Progenitor cell of endocrine pancreas (in vitro differentiated cells): ENCODE measurements at regions not wholly inside any gene's neighbourhood (a gene's known extent, or its start where the extent isn't known, plus 50 kb on each side); places are given as distances from the start of the nearest gene placed in this dataset.

Experiments
- DNase-seq: peaks from one replicate; pipeline ENCODE4 v3.0.0; 2021; ENCODE audit warnings: low spot score; ENCODE audit not compliant: unreplicated experiment
- H3K27ac Mint-ChIP-seq: 2 replicates; pipeline ENCODE4 v1.8.0; 2021; ENCODE audit warnings: mild to moderate bottlenecking, moderate library complexity, mixed read lengths
- H3K27me3 Mint-ChIP-seq: 2 replicates; pipeline ENCODE4 v1.8.0; 2021; ENCODE audit warnings: mixed read lengths
- H3K36me3 Mint-ChIP-seq: 2 replicates; pipeline ENCODE4 v1.8.0; 2022; ENCODE audit warnings: mixed read lengths; ENCODE audit not compliant: insufficient read depth
- H3K4me1 Mint-ChIP-seq: 2 replicates; pipeline ENCODE4 v1.8.0; 2021; ENCODE audit warnings: low read depth, mixed read lengths
- H3K4me3 Mint-ChIP-seq: 2 replicates; pipeline ENCODE4 v1.8.0; 2021; ENCODE audit warnings: low read depth, mild to moderate bottlenecking, moderate library complexity, mixed read lengths
- H3K9me3 Mint-ChIP-seq: 2 replicates; pipeline ENCODE4 v1.8.0; 2021; ENCODE audit warnings: low read depth, mixed read lengths
- TF ChIP-seq, protein P1 (sequence below): fragments of 200-600 bp; sonication (generic); IDR thresholded peaks from one replicate; pipeline ENCODE4 v1.5.0; 2021; ENCODE audit warnings: antibody characterized with exemption, mild to moderate bottlenecking; ENCODE audit not compliant: unreplicated experiment

DNA sequence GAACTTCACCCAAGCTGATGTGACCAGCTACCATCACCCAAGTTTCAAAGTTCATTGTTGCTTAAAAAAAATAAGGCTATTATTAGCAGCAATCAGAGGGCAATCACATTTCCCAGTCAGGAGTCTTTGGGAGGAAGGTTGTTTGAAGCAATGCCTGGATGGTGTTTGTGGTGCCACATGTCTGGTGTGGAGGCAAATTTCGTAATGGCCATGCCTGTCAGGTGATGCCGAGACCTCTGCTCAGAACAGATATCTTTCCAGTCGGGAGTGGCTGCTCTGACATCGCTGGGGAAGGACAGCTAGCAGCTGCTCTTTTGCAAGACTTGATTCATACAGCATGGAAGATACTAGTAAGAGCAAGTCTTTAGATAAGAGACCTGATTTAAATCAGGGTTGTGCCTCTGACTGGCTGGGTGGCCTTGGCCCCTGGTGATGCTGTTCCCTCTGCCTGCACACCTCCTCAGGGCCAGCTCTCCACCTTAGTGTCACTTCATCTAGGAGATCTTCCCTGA is 187.8 kb upstream of the JUN start:
- DNase-seq: no peak
- peaks cover 2% of the 10 kb centered on the region for H3K4me1 Mint-ChIP-seq
- TF ChIP-seq, protein P1, sequence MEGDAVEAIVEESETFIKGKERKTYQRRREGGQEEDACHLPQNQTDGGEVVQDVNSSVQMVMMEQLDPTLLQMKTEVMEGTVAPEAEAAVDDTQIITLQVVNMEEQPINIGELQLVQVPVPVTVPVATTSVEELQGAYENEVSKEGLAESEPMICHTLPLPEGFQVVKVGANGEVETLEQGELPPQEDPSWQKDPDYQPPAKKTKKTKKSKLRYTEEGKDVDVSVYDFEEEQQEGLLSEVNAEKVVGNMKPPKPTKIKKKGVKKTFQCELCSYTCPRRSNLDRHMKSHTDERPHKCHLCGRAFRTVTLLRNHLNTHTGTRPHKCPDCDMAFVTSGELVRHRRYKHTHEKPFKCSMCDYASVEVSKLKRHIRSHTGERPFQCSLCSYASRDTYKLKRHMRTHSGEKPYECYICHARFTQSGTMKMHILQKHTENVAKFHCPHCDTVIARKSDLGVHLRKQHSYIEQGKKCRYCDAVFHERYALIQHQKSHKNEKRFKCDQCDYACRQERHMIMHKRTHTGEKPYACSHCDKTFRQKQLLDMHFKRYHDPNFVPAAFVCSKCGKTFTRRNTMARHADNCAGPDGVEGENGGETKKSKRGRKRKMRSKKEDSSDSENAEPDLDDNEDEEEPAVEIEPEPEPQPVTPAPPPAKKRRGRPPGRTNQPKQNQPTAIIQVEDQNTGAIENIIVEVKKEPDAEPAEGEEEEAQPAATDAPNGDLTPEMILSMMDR: no peak
- no peak overlapping the region for H3K27ac Mint-ChIP-seq
- peaks cover 10% of the 10 kb centered on the region for H3K27me3 Mint-ChIP-seq
- no peaks in the 10 kb centered on the region for H3K36me3 Mint-ChIP-seq
- no peak overlapping the region for H3K4me3 Mint-ChIP-seq
- H3K9me3 Mint-ChIP-seq: no peaks in the 10 kb centered on the region

DNA sequence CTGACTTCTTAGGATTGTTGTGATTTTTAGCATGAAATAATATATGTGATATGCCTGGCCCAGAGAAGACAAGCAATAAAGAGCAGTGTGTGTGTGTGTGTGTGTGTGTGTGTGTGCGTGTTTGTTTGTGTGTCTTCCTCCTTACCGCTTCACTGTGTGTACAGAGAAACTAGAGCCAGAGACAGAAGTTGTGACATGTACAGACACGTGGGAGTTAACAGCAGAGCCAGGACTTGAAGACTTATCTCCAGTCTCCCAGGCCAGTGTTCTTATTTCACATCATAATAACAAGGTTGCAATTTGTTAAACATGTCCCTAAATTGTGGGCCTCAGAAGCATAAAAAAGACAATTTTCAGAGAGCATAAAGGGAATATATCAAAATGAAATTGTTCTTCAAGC is 192.0 kb upstream of the JUN start:
- TF ChIP-seq, protein P1: no peak
- H3K4me3 Mint-ChIP-seq: no peak overlapping the region
- H3K36me3 Mint-ChIP-seq: no peaks in the 10 kb centered on the region
- no peak for DNase-seq
- no peaks in the 10 kb centered on the region for H3K4me1 Mint-ChIP-seq
- no peaks in the 10 kb centered on the region for H3K9me3 Mint-ChIP-seq
- no peak overlapping the region for H3K27ac Mint-ChIP-seq
- H3K27me3 Mint-ChIP-seq: peaks cover 14% of the 10 kb centered on the region

GRCh38 chr1:58976294-58976693 is 192.4 kb upstream of the JUN start:
- Mint-ChIP-seq H3K27me3 (peaks cover 14% of the 10 kb centered on the region), H3K36me3 (no peaks in the 10 kb centered on the region), H3K4me3 (no peak overlapping the region), H3K4me1 (no peaks in the 10 kb centered on the region), H3K27ac (no peak overlapping the region), H3K9me3 (no peaks in the 10 kb centered on the region)
- no peak for DNase-seq
- TF ChIP-seq, protein P1: no peak

DNA sequence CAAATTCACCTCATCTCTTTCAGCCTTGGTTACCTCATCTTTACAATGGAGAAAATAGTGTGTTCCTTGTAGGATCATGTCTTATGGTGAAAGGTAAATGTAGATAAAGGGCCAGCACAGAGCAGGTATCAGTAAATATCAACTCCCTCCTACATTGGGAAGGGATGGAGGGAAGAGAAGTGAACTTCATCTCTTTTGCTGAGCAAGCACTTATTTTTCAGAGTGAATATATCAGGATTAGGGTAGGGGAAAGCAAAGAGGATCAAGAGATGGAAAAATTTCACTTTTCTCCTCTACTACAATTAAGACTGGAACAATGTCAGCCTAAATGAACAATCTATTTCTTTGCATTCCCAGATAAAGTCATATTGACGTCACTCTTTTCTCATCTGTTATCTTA is 193.8 kb upstream of the JUN start:
- H3K4me1 Mint-ChIP-seq: peaks cover 5% of the 10 kb centered on the region
- peaks cover 9% of the 10 kb centered on the region for H3K27me3 Mint-ChIP-seq
- no peaks in the 10 kb centered on the region for H3K36me3 Mint-ChIP-seq
- H3K9me3 Mint-ChIP-seq: no peaks in the 10 kb centered on the region
- no peak for DNase-seq
- no peak overlapping the region for H3K27ac Mint-ChIP-seq
- TF ChIP-seq, protein P1: no peak
- no peak overlapping the region for H3K4me3 Mint-ChIP-seq

DNA sequence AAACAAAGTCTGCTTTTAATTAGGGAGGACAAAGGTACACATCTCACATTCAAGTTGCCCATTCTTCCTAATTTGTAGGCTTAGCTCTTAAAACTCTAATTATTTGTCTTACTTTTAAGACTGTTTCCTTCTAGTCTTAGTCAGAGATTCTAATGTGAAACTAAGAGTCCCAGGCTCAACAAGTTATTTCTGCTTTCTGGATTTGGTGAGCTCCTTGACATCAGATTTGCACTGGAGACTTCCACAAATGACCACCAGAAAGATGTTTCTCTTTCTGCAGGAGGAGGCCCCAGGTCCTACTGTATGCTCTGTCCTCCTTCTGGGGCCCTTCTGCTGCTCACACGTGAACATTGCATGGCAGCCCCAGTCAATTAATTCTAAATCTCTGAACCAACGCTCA is 194.2 kb upstream of the JUN start:
- Mint-ChIP-seq H3K27me3 (peaks cover 5% of the 10 kb centered on the region), H3K36me3 (no peaks in the 10 kb centered on the region), H3K9me3 (no peaks in the 10 kb centered on the region), H3K4me1 (peaks cover 8% of the 10 kb centered on the region), H3K27ac (no peak overlapping the region), H3K4me3 (no peak overlapping the region)
- TF ChIP-seq, protein P1: no peak
- DNase-seq: no peak
